Muscle of back (tissue), 3 donors: ENCODE measurements at regions not wholly inside any gene's neighbourhood (a gene's known extent, or its start where the extent isn't known, plus 50 kb on each side); places are given as distances from the start of the nearest gene placed in this dataset.

Experiments
- DNase-seq, 3 donors: peaks; one replicate each; pipeline versions ENCODE4 v3.0.0 to v3.0.0-alpha.2; 2013

GRCh38 chr11:70627219-70627618 lies 228.9 kb downstream of the CTTN start:
- no peak for DNase-seq

- no peak for DNase-seq
These were observed 230.0 kb downstream of the CTTN start for GRCh38 chr11:70628176-70628854.

- peak; percentile 14 to 80 (median 42) for DNase-seq
These were observed 230.8 kb downstream of the CTTN start for GRCh38 chr11:70628855-70629844.

- no peak for DNase-seq
These were observed 231.7 kb downstream of the CTTN start for GRCh38 chr11:70630068-70630467.

- DNase-seq: no peak
These were observed 232.7 kb downstream of the CTTN start for GRCh38 chr11:70630816-70631623.

GRCh38 chr11:70631624-70632047 lies 233.3 kb downstream of the CTTN start:
- no peak for DNase-seq

GRCh38 chr11:70633610-70634009 lies 235.3 kb downstream of the CTTN start:
- no peak for DNase-seq

- DNase-seq: no peak
These were observed 238.3 kb downstream of the CTTN start for GRCh38 chr11:70636659-70637058.

GRCh38 chr11:70637186-70637800 lies 239.0 kb downstream of the CTTN start:
- DNase-seq: no peak

GRCh38 chr11:70637949-70638583 lies 239.7 kb downstream of the CTTN start:
- peak in 2 of 3 donors; percentile 20 to 35 for DNase-seq

- no peak for DNase-seq
These were observed 242.1 kb downstream of the CTTN start for GRCh38 chr11:70640408-70640807.

- no peak for DNase-seq
These were observed 243.0 kb downstream of the CTTN start for GRCh38 chr11:70641369-70641768.

GRCh38 chr11:70642266-70642665 lies 243.9 kb downstream of the CTTN start:
- DNase-seq: no peak

- no peak for DNase-seq
These were observed 245.3 kb downstream of the CTTN start for GRCh38 chr11:70643642-70644041.

GRCh38 chr11:70644343-70645060 lies 246.2 kb downstream of the CTTN start:
- no peak for DNase-seq

GRCh38 chr11:70645537-70645936 lies 247.2 kb downstream of the CTTN start:
- DNase-seq: no peak

GRCh38 chr11:70646272-70647049 lies 248.1 kb downstream of the CTTN start:
- no peak for DNase-seq

- DNase-seq: no peak
These were observed 249.1 kb downstream of the CTTN start for GRCh38 chr11:70647188-70648166.
